Activated T-cell treated with anti-CD3 and anti-CD28 coated beads, Interleukin-2, amount 50 U/mL, for 24 hours (primary cell): ENCODE measurements at regions not wholly inside any gene's neighbourhood (a gene's known extent, or its start where the extent isn't known, plus 50 kb on each side); places are given as distances from the start of the nearest gene placed in this dataset.
"Not testable (repeated sequence)": the region's sequence is repeated elsewhere in the genome, so short reads cannot be mapped to it uniquely, and the experiment has no call there.

Experiments used
- DNase-seq: peaks from one replicate; pipeline ENCODE4 v3.0.0-alpha.2; 2020
- H3K27ac Mint-ChIP-seq: 2 replicates; pipeline ENCODE4 v1.8.0; 2020; ENCODE audit warnings: mild to moderate bottlenecking, mixed read lengths
- H3K27me3 Mint-ChIP-seq: 2 replicates; pipeline ENCODE4 v1.8.0; 2020; ENCODE audit warnings: mixed read lengths
- H3K36me3 Mint-ChIP-seq: 2 replicates; pipeline ENCODE4 v1.8.0; 2020; ENCODE audit warnings: low read depth, mixed read lengths
- H3K4me1 Mint-ChIP-seq: 2 replicates; pipeline ENCODE4 v1.8.0; 2020; ENCODE audit warnings: low read depth, mixed read lengths
- H3K4me3 Mint-ChIP-seq: 2 replicates; pipeline ENCODE4 v1.8.0; 2020; ENCODE audit warnings: mild to moderate bottlenecking, moderate library complexity, mixed read lengths
- H3K9me3 Mint-ChIP-seq: 2 replicates; pipeline ENCODE4 v1.8.0; 2020; ENCODE audit warnings: mixed read lengths

DNA sequence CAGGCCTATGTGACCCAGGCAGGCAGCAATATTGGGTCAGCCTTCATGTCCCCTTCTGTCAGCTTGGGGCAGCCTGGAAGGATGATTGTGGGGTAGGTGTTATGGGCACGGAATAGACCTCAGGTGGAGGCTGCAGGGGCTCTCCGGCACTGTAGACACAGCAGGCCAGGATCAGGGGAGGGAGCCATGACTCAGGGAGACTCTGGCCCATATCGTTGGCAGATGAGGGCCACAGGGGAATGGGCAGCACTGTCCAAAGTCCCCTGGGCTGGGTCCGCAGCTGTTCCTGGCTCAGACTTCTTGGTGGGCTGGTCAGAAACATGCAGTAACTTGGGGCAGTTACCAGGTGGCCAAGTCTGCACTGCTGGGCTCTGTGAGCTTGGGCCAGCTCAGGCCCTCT, 3080.1 kb downstream of the RPIA start:
- not testable (repeated sequence) for DNase-seq, H3K27me3 Mint-ChIP-seq, H3K27ac Mint-ChIP-seq, H3K4me3 Mint-ChIP-seq, H3K4me1 Mint-ChIP-seq, H3K9me3 Mint-ChIP-seq, H3K36me3 Mint-ChIP-seq

GRCh38 chr2:91772240-91772937, 3080.9 kb downstream of the RPIA start:
- not testable (repeated sequence) for H3K36me3 Mint-ChIP-seq, H3K4me3 Mint-ChIP-seq, H3K27ac Mint-ChIP-seq, H3K9me3 Mint-ChIP-seq, H3K27me3 Mint-ChIP-seq, DNase-seq, H3K4me1 Mint-ChIP-seq

GRCh38 chr2:91773810-91774209, 3082.3 kb downstream of the RPIA start:
- not testable (repeated sequence) for H3K27ac Mint-ChIP-seq, H3K36me3 Mint-ChIP-seq, DNase-seq, H3K4me3 Mint-ChIP-seq, H3K4me1 Mint-ChIP-seq, H3K9me3 Mint-ChIP-seq, H3K27me3 Mint-ChIP-seq

DNA sequence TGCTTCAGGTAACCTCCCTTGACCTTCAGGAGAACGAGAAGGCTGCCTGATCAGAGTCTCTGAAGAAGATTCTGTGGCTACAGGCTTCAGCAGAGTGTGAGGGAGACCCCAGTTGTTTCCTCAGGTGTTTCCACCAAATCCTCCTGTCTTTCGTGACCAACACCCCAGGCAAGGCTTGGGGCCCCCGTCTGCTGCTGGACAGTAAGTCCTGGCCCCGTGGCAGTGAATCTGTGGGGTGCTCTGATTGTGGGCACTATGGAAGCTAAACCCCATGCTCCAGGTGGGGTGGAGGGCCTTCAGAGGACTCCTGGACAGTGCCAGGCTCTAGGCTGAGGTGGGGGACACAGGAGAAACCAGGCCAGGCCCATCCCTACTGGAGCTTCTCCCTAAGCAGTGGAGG, 3083.7 kb downstream of the RPIA start:
- not testable (repeated sequence) for H3K36me3 Mint-ChIP-seq, H3K27me3 Mint-ChIP-seq, DNase-seq, H3K4me3 Mint-ChIP-seq, H3K9me3 Mint-ChIP-seq, H3K27ac Mint-ChIP-seq, H3K4me1 Mint-ChIP-seq

DNA sequence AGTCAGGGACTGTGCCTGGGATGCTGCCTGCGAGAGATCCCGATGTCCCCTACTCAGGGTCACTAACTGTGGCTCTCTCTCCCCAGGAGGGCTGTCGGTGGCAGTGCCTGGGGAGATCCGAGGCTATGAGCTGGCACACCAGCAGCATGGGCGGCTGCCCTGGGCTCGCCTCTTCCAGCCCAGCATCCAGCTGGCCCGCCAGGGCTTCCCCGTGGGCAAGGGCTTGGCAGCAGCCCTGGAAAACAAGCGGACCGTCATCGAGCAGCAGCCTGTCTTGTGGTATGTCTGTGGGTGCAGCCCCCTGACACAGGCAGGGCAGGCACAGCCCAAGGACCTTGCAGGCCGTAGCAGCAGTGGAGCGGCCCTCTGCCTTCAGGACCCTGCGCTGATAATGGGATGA, 3088.9 kb downstream of the RPIA start:
- not testable (repeated sequence) for H3K36me3 Mint-ChIP-seq, DNase-seq, H3K4me3 Mint-ChIP-seq, H3K9me3 Mint-ChIP-seq, H3K4me1 Mint-ChIP-seq, H3K27ac Mint-ChIP-seq
- peaks cover 12% of the 10 kb centered on the region for H3K27me3 Mint-ChIP-seq

GRCh38 chr2:91809391-91809790, 3061.8 kb upstream of the TEKT4 start:
- not testable (repeated sequence) for H3K4me1 Mint-ChIP-seq, H3K9me3 Mint-ChIP-seq, H3K4me3 Mint-ChIP-seq, H3K27ac Mint-ChIP-seq, H3K27me3 Mint-ChIP-seq, H3K36me3 Mint-ChIP-seq
- DNase-seq = peak; percentile 25

- H3K4me1 Mint-ChIP-seq = peaks cover 3% of the 10 kb centered on the region
- no peak for DNase-seq
- no peak overlapping the region for H3K4me3 Mint-ChIP-seq
- H3K36me3 Mint-ChIP-seq = no peaks in the 10 kb centered on the region
- H3K27me3 Mint-ChIP-seq = peaks cover 26% of the 10 kb centered on the region
- no peaks in the 10 kb centered on the region for H3K9me3 Mint-ChIP-seq
- H3K27ac Mint-ChIP-seq = no peak overlapping the region
Observed at GRCh38 chr2:91839904-91840868, 3031.0 kb upstream of the TEKT4 start.

GRCh38 chr2:91842264-91842663, 3029.0 kb upstream of the TEKT4 start:
- H3K9me3 Mint-ChIP-seq, H3K27ac Mint-ChIP-seq, DNase-seq, H3K36me3 Mint-ChIP-seq, H3K4me3 Mint-ChIP-seq, H3K4me1 Mint-ChIP-seq: not testable (repeated sequence)
- peaks cover 26% of the 10 kb centered on the region for H3K27me3 Mint-ChIP-seq

DNA sequence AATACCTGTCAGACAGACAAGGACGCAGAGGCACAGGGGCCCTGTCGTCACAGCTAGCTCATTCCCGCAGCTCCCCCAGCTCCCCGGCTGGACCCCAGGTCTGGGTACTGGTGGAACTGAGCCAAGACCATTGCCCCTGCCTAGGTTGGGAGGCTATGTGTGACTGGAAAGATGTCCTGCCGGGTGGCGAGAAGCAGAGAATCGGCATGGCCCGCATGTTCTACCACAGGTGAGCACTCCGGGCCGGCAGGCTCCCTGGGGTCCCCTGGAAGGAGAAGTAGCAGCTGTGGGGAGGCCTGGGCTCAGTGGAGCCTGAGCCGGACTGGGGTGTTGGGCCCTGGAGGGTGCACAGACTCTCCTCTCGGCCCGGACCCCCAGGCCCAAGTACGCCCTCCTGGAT, 3028.3 kb upstream of the TEKT4 start:
- not testable (repeated sequence) for H3K27ac Mint-ChIP-seq, DNase-seq, H3K4me1 Mint-ChIP-seq, H3K9me3 Mint-ChIP-seq, H3K36me3 Mint-ChIP-seq, H3K4me3 Mint-ChIP-seq
- peaks cover 26% of the 10 kb centered on the region for H3K27me3 Mint-ChIP-seq

DNA sequence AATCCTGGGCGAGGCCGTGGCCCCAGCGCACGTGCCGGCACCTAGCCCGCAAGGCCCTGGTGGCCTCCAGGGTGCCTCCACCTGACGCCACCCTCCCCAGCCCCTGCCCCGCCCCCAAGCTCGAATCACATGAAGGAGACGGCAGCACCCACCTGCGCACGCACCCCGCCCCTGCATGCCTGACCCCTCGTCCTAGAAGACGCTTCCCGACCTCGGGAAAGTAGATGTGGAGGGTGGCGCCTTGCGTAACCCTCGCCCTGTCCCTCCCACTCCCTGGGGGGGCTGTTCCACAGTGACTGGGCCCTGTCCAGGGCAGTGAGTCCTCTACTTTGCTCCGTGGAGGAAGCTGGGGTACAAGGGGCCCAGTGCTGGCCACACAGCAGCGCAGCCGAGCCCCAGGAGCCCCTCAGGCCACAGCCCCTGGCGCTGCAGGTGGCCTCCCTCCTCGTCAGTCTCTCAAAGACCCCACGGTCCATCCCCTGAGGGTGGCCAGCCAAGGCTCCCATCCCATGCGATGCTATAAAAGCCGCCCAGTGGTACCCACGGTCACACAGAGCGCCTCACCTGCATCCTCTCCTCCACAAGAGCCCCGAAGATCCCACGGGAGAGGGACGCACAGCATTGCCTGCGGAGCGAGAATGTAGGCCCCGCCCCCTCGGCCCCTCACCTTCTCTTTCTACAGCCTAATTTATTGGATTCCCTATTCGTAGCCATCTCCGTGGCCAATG, 3027.3 kb upstream of the TEKT4 start:
- H3K27ac Mint-ChIP-seq, H3K36me3 Mint-ChIP-seq, DNase-seq, H3K4me1 Mint-ChIP-seq, H3K9me3 Mint-ChIP-seq, H3K4me3 Mint-ChIP-seq: not testable (repeated sequence)
- H3K27me3 Mint-ChIP-seq = peaks cover 26% of the 10 kb centered on the region

DNA sequence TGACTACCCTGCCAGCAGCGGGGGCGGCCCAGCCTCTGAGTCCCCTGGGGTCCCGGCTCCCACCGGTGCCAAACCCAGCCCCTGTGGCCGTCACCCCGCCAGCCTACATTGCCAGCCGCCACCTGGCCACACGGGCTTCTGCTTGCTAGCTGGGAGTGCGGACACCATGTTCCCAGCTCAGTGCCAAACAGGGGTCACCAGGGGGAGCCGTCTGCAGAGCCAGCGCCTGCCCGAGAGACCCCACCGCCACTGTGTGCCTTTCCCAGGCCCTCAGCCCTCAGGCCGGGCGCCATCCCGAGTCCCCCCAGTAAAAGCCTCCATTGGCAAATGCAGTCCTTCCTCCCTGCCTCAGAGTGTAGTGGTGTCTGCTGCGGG, 3026.8 kb upstream of the TEKT4 start:
- H3K36me3 Mint-ChIP-seq, H3K4me1 Mint-ChIP-seq, H3K9me3 Mint-ChIP-seq, DNase-seq, H3K4me3 Mint-ChIP-seq, H3K27ac Mint-ChIP-seq: not testable (repeated sequence)
- peaks cover 26% of the 10 kb centered on the region for H3K27me3 Mint-ChIP-seq

DNA sequence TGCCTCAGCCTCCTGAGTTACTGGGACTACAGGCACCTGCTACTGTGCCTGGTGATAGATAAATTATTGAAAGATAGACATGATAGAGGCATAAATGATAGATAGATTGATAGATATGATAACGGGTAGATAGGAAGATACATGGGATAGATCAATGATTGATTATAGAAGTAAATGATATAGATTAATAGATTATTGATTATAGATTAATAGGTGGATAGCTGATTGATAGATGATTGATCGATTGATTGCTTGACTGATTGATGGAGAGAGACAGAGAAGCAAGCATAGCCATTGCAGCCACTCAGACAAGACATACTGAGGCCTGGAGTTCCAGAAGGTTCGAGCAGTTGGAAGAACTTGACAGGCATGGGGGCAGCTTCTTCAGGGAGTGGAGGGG, 3024.8 kb upstream of the TEKT4 start:
- H3K4me3 Mint-ChIP-seq, H3K27ac Mint-ChIP-seq, H3K4me1 Mint-ChIP-seq, H3K36me3 Mint-ChIP-seq, DNase-seq: not testable (repeated sequence)
- peaks cover 10% of the 10 kb centered on the region for H3K9me3 Mint-ChIP-seq
- H3K27me3 Mint-ChIP-seq = peaks cover 14% of the 10 kb centered on the region

DNA sequence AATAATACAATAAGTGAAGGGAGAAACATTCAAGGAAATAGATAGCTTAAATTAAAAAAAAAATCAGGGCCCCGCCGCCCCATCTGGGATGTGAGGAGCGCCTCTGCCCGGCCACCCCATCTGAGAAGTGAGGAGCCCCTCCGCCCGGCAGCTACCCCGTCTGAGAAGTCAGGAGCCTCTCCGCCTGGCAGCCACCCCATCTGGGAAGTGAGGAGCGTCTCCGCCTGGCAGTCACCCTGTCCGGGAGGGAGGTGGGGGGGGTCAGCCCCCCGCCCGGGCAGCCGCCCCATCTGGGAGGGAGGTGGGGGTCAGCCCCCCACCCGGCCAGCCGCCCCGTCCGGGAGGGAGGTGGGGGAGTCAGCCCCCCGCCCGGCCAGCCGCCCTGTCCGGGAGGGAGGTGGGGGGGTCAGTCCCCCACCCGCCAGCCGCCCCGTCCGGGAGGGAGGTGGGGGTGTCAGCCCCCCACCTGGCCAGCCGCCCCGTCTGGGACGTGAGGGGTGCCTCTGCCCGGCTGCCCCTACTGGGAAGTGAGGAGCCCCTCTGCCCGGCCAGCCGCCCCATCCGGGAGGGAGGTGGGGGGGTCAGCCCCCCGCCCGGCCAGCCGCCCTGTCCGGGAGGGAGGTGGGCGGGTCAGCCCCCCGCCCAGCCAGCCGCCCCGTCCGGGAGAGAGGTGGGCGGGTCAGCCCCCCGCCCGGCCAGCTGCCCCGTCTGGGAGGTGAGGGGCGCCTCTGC, 3019.4 kb upstream of the TEKT4 start:
- H3K27me3 Mint-ChIP-seq, H3K36me3 Mint-ChIP-seq, H3K4me3 Mint-ChIP-seq, H3K27ac Mint-ChIP-seq, DNase-seq, H3K4me1 Mint-ChIP-seq: not testable (repeated sequence)
- H3K9me3 Mint-ChIP-seq = peaks cover 18% of the 10 kb centered on the region

DNA sequence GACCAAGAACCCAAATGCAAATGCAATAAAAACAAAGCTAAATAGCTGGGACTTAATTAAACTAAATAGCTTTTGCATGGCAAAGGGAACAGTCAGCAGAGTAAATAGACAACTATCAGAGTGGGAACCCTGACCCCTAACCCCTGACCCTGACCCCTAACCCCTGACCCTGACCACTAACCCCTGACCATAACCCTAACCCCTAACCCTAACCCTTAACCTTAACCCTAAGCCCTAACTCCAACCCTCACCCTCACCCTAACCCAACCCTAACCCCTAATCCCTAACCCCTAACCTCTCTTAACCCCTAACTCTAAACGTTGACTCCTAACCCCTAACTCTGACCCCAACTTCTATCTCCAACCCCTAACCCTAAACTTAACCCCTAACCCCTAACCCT, 3014.3 kb upstream of the TEKT4 start:
- H3K27me3 Mint-ChIP-seq, DNase-seq, H3K27ac Mint-ChIP-seq, H3K9me3 Mint-ChIP-seq, H3K4me3 Mint-ChIP-seq, H3K4me1 Mint-ChIP-seq, H3K36me3 Mint-ChIP-seq: not testable (repeated sequence)
